ENCODE measurements at regions not wholly inside any gene's neighbourhood (a gene's known extent, or its start where the extent isn't known, plus 50 kb on each side); places are given as distances from the start of the nearest gene placed in this dataset.

DNA sequence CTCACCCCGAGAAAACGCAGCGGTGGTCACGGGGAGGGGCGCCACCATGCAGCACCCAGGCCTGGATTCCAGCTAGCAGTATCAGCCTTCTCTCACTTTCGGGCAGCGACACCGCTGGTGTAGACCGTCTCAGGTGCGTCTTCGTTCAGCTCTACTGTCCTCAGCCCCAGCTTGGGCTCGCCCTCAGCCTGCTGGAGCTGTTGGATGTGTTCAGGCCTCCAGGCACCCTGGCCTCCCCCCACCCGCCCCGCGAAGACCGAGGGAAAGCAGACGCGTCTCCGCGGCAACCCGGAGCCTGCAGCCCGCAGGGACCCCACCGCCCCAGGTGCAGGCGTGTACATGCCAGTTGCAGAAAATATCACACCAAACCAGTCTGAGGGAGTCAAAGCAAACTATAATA, 60.8 kb upstream of the CARMIL1 start:
- no peaks in the 10 kb centered on the region for H3K4me1 ChIP-seq
- no peaks in the 10 kb centered on the region for H3K9me3 ChIP-seq
- intact Hi-C loops (cut with DNase I), result no loop called here
- DNase-seq, result no peak
- no peaks in the 10 kb centered on the region for H3K27me3 ChIP-seq (ENCODE audit: insufficient read depth in 3 of 3, low read length in 2 of 3)
- TF ChIP-seq, protein P1, sequence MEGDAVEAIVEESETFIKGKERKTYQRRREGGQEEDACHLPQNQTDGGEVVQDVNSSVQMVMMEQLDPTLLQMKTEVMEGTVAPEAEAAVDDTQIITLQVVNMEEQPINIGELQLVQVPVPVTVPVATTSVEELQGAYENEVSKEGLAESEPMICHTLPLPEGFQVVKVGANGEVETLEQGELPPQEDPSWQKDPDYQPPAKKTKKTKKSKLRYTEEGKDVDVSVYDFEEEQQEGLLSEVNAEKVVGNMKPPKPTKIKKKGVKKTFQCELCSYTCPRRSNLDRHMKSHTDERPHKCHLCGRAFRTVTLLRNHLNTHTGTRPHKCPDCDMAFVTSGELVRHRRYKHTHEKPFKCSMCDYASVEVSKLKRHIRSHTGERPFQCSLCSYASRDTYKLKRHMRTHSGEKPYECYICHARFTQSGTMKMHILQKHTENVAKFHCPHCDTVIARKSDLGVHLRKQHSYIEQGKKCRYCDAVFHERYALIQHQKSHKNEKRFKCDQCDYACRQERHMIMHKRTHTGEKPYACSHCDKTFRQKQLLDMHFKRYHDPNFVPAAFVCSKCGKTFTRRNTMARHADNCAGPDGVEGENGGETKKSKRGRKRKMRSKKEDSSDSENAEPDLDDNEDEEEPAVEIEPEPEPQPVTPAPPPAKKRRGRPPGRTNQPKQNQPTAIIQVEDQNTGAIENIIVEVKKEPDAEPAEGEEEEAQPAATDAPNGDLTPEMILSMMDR (IDR thresholded peaks at IDR 0.05), result no peak
- 69 to 73% (median 70%) methylated on average over 24 of the region's 24 CpGs for WGBS, 3 donors
- no peak overlapping the region for H3K27ac ChIP-seq
- ATAC-seq, result no peak
- H3K4me3 ChIP-seq, result no peak overlapping the region
- no peaks in the 10 kb centered on the region for H3K36me3 ChIP-seq (ENCODE audit: insufficient read depth in 1 of 2, low read depth in 1 of 2)

DNA sequence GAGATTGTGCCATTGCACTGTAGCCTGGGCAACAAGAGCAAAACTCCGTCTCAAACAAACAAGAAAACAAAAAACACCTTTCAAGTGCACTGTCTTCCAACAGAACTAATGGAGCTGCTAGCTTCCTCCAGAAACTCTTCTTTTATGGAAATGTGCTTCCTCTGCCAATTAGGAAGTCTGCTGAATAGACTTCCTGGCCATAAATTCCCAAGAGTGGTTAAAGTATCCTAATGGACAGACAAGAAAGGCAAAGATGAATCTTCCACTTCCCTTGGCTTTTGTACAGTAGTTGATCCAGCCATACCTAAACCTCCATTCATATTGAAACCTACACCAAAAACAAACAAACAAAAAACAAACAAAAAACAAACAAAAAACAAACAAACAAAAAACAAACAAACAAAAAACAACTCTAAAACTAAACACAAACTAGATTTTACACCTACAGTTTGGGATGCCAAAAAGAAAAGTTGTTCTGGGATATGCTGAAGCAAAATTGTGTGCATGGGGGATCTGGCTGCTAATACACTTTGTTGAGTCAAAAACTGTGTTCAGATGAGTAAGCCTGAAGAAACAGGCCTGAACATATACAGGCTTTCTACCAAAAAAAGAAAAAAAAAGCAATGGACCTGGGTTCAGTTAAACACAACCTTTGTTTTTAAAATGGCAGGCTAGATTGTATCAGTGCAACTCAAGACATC, 59.8 kb upstream of the CARMIL1 start:
- H3K4me3 ChIP-seq, result no peak overlapping the region
- no peak for DNase-seq
- no peaks in the 10 kb centered on the region for H3K4me1 ChIP-seq
- 0 to 47% (median 38%) methylated on average over 1 of the region's 1 CpG for WGBS, 3 donors
- H3K27ac ChIP-seq, result no peak overlapping the region
- TF ChIP-seq, protein P1 (IDR thresholded peaks at IDR 0.05), result no peak
- H3K27me3 ChIP-seq (ENCODE audit: insufficient read depth in 3 of 3, low read length in 2 of 3), result no peaks in the 10 kb centered on the region
- H3K36me3 ChIP-seq (ENCODE audit: insufficient read depth in 1 of 2, low read depth in 1 of 2), result no peaks in the 10 kb centered on the region
- no peaks in the 10 kb centered on the region for H3K9me3 ChIP-seq
- intact Hi-C loops (cut with DNase I), result no loop called here
- no peak for ATAC-seq

DNA sequence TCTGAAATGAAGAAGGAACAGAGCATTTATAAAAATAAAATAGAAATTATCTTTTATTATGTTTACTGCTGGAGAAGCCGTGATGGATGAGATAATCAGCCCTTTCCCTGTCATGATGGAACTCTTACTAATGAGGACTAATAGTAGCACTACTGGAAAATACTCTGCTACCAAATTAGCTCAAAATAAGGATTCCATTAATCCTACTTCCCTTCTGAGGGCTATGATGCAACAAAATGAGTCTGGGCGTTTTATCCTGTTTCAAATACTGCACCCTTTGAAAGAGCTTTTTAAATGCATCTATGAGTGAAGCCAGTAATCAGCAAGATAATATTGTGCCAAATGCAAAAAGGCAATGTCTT, 59.3 kb upstream of the CARMIL1 start:
- no peaks in the 10 kb centered on the region for H3K27me3 ChIP-seq (ENCODE audit: insufficient read depth in 3 of 3, low read length in 2 of 3)
- intact Hi-C loops (cut with DNase I), result loop anchor here in 1 of 2 donors (5.0 kb wide), 1 partner anchor 382 kb away; no protein-coding TSS in a partner anchor
- H3K4me1 ChIP-seq, result no peaks in the 10 kb centered on the region
- 73 to 85% (median 83%) methylated on average over 2 of the region's 2 CpGs for WGBS, 3 donors
- no peak for DNase-seq
- TF ChIP-seq, protein P1 (IDR thresholded peaks at IDR 0.05), result no peak
- no peaks in the 10 kb centered on the region for H3K36me3 ChIP-seq (ENCODE audit: insufficient read depth in 1 of 2, low read depth in 1 of 2)
- no peaks in the 10 kb centered on the region for H3K9me3 ChIP-seq
- H3K4me3 ChIP-seq, result no peak overlapping the region
- H3K27ac ChIP-seq, result no peak overlapping the region
- no peak for ATAC-seq

DNA sequence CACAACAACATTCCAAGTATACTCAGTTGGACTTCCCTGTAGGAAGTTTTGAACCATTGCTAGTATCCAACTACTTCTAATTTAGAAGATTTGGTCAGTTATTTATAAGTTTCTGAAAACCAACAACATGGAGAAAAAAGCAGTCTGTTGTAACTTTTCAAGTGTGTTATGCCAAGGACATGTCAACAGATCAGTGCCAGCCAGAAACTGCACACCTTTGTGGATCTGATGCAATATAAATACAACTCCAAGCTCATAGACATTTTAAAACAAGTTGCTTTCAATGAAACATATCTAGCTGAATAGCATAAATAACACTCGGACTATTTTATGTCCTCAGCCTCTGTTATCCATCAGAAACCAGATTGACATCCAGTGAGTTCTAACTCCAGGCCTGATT, 58.3 kb upstream of the CARMIL1 start:
- intact Hi-C loops (cut with DNase I), result loop anchor here in 1 of 2 donors (5.0 kb wide), 1 partner anchor 381 kb away; no protein-coding TSS in a partner anchor
- WGBS, 3 donors, result 70 to 86% (median 74%) methylated on average over 1 of the region's 1 CpG

More for the DNA sequence above, 58.3 kb upstream of the CARMIL1 start:
- ATAC-seq (no peak), DNase-seq (no peak)
- no peak overlapping the region for H3K27ac ChIP-seq
- no peaks in the 10 kb centered on the region for H3K27me3 ChIP-seq (ENCODE audit: insufficient read depth in 3 of 3, low read length in 2 of 3)
- H3K4me1 ChIP-seq, result no peaks in the 10 kb centered on the region
- H3K36me3 ChIP-seq (ENCODE audit: insufficient read depth in 1 of 2, low read depth in 1 of 2), result no peaks in the 10 kb centered on the region
- H3K9me3 ChIP-seq, result no peaks in the 10 kb centered on the region
- no peak overlapping the region for H3K4me3 ChIP-seq
- TF ChIP-seq, protein P1 (IDR thresholded peaks at IDR 0.05), result no peak
